CD4-positive, alpha-beta T cell treated with Interleukin-1 beta for 1 hour (primary cell): ENCODE measurements at regions not wholly inside any gene's neighbourhood (a gene's known extent, or its start where the extent isn't known, plus 50 kb on each side); places are given as distances from the start of the nearest gene placed in this dataset.
"Not testable (repeated sequence)": the region's sequence is repeated elsewhere in the genome, so short reads cannot be mapped to it uniquely, and the experiment has no call there.

ENCODE experiments used
- DNase-seq, 2 donors: peaks; one replicate each; pipeline ENCODE4 v3.0.0-alpha.2; 2020 to 2022

- DNase-seq: no peak
These were observed 183.6 kb upstream of the PROK2 start for GRCh38 chr3:71968544-71968943.

GRCh38 chr3:71966185-71966584, 181.2 kb upstream of the PROK2 start:
- no peak for DNase-seq

GRCh38 chr3:71964170-71964569, 179.2 kb upstream of the PROK2 start:
- no peak for DNase-seq

- DNase-seq: no peak
These were observed 177.8 kb upstream of the PROK2 start for GRCh38 chr3:71962561-71963240.

- DNase-seq: no peak
These were observed 176.9 kb upstream of the PROK2 start for GRCh38 chr3:71961891-71962290.

GRCh38 chr3:71961378-71961777, 176.4 kb upstream of the PROK2 start:
- DNase-seq: no peak

- DNase-seq: no peak
These were observed 173.6 kb upstream of the PROK2 start for GRCh38 chr3:71958533-71958932.

GRCh38 chr3:71956716-71957115, 171.8 kb upstream of the PROK2 start:
- no peak for DNase-seq

GRCh38 chr3:71956069-71956340, 171.1 kb upstream of the PROK2 start:
- DNase-seq: no peak

- DNase-seq: peak in 1 of 2 donors; percentile 12
These were observed 170.5 kb upstream of the PROK2 start for GRCh38 chr3:71955240-71956068.

GRCh38 chr3:71951842-71952241, 166.9 kb upstream of the PROK2 start:
- DNase-seq: no peak

GRCh38 chr3:71951361-71951760, 166.4 kb upstream of the PROK2 start:
- no peak for DNase-seq

GRCh38 chr3:71949442-71949841, 164.5 kb upstream of the PROK2 start:
- no peak for DNase-seq

- no peak for DNase-seq
These were observed 159.6 kb upstream of the PROK2 start for GRCh38 chr3:71944482-71945065.

- no peak for DNase-seq
These were observed 157.7 kb upstream of the PROK2 start for GRCh38 chr3:71942432-71943187.

GRCh38 chr3:71940486-71940885, 155.5 kb upstream of the PROK2 start:
- no peak for DNase-seq

- not testable (repeated sequence) for DNase-seq
These were observed 153.1 kb upstream of the PROK2 start for GRCh38 chr3:71938081-71938480.

- DNase-seq: no peak
These were observed 151.7 kb upstream of the PROK2 start for GRCh38 chr3:71936681-71937080.

- no peak for DNase-seq
These were observed 149.7 kb upstream of the PROK2 start for GRCh38 chr3:71934520-71935270.

- no peak for DNase-seq
These were observed 147.0 kb upstream of the PROK2 start for GRCh38 chr3:71931922-71932321.

- DNase-seq: no peak
These were observed 145.4 kb upstream of the PROK2 start for GRCh38 chr3:71930056-71930991.

GRCh38 chr3:71928212-71928611, 143.3 kb upstream of the PROK2 start:
- DNase-seq: no peak
